PC-3 (cell line): ENCODE measurements at regions not wholly inside any gene's neighbourhood (a gene's known extent, or its start where the extent isn't known, plus 50 kb on each side); places are given as distances from the start of the nearest gene placed in this dataset.

Experiments used
- EZH2 ChIP-seq: fragments of 300-600 bp; sonication (generic); IDR thresholded peaks from one replicate; pipeline ENCODE4 v1.6.1; 2017; ENCODE audit warnings: antibody characterized with exemption, mild to moderate bottlenecking, low read length; ENCODE audit not compliant: unreplicated experiment
- TF ChIP-seq, protein P1 (sequence below): fragments of 300-600 bp; sonication (generic); conservative IDR thresholded peaks from 2 replicates; pipeline ENCODE4 v1.5.1; 2017; ENCODE audit warnings: antibody characterized with exemption, low read depth, mild to moderate bottlenecking, low read length

DNA sequence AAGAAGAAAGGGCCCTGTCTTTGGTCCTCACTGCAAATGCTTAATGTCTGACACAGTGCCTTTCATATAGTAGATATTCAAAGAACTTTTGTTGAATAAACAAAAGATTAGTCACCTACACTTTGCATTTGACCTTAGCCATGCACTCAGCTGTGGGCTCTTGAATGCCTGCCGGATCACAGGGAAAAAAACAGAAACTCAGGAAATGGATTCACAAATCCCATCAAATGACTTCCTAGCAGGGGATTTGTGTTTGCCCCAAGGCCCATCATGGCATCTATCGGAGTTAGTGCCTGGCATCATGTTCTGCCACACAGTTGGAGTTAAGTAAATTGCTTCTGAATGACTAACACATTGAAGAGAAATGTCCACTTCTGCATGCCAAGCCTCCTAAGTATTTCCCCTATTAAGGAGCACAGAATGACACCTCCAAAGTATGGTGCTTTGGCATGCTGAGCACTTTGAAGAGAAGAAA is 72.3 kb upstream of the DST start:
- TF ChIP-seq, protein P1, sequence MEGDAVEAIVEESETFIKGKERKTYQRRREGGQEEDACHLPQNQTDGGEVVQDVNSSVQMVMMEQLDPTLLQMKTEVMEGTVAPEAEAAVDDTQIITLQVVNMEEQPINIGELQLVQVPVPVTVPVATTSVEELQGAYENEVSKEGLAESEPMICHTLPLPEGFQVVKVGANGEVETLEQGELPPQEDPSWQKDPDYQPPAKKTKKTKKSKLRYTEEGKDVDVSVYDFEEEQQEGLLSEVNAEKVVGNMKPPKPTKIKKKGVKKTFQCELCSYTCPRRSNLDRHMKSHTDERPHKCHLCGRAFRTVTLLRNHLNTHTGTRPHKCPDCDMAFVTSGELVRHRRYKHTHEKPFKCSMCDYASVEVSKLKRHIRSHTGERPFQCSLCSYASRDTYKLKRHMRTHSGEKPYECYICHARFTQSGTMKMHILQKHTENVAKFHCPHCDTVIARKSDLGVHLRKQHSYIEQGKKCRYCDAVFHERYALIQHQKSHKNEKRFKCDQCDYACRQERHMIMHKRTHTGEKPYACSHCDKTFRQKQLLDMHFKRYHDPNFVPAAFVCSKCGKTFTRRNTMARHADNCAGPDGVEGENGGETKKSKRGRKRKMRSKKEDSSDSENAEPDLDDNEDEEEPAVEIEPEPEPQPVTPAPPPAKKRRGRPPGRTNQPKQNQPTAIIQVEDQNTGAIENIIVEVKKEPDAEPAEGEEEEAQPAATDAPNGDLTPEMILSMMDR = no peak
- TF ChIP-seq EZH2 = no peak
